B cell (primary cell): ENCODE measurements at regions not wholly inside any gene's neighbourhood (a gene's known extent, or its start where the extent isn't known, plus 50 kb on each side); places are given as distances from the start of the nearest gene placed in this dataset.

Experiments
- ATAC-seq: fragments of 200-7000 bp; cut with Tn5 transposase; one replicate; pipeline ENCODE4 v1.10.0; 2021; ENCODE audit warnings: low read depth, mild to moderate bottlenecking, moderate number of reproducible peaks, moderate library complexity
- CTCF ChIA-PET: fragments of 350-600 bp; sonication (Branson Sonifier 250); formaldehyde crosslinking; loops from one replicate; lab custom pipeline; 2021; ENCODE audit warnings: antibody characterized with exemption, inconsistent platforms; lab: Charles Lee
- POLR2A ChIA-PET: fragments of 350-600 bp; sonication (Branson Sonifier 250); formaldehyde crosslinking; loops from one replicate; lab custom pipeline; 2021; ENCODE audit warnings: antibody characterized with exemption; lab: Charles Lee
- DNase-seq: peaks from one replicate; pipeline ENCODE4 v3.0.0; 2013
- H2AFZ ChIP-seq: 2 replicates; pipeline ENCODE4 v1.6.1; 2012; ENCODE audit warnings: mild to moderate bottlenecking, low read depth, low read length; ENCODE audit not compliant: insufficient read depth, poor library complexity, severe bottlenecking
- H3K27ac ChIP-seq, 2 donors: 1 replicate in 1 of 2; 2 replicates in 1 of 2; pipeline ENCODE4 v1.5.1; 2012 to 2013; ENCODE audit warnings: low read length in 2 of 2, mild to moderate bottlenecking in 2 of 2, moderate library complexity in 1 of 2
- H3K27me3 ChIP-seq, 4 experiments: fragments of 200-600 bp in 1 of 4; sonication (generic) in 1 of 4; replicated peaks in 1 of 4; 1 replicate in 2 of 4; 2 replicates in 2 of 4; pipeline versions ENCODE4 v1.6.1 to v1.7.0; 2013 to 2016; ENCODE audit warnings: low read length in 3 of 4, mild to moderate bottlenecking in 2 of 4, mixed read lengths in 1 of 4, moderate library complexity in 1 of 4; ENCODE audit not compliant: insufficient read depth in 4 of 4, control insufficient read depth in 3 of 4; ENCODE audit errors: control extremely low read depth in 1 of 4
- H3K36me3 ChIP-seq, 2 experiments: replicated peaks in 1 of 2; 1 replicate in 1 of 2; 2 replicates in 1 of 2; pipeline versions ENCODE4 v1.6.1 to v1.7.1; 2013; ENCODE audit warnings: low read length in 1 of 2; ENCODE audit not compliant: insufficient read depth in 2 of 2, control insufficient read depth in 1 of 2; ENCODE audit errors: control extremely low read depth in 1 of 2, extremely low read depth in 1 of 2
- H3K4me1 ChIP-seq, 2 donors: fragments of 200-600 bp in 1 of 2; sonication (generic) in 1 of 2; 1 replicate in 1 of 2; 2 replicates in 1 of 2; pipeline versions ENCODE4 v1.5.1 to v1.6.1; 2013 to 2017; ENCODE audit warnings: low read length in 2 of 2; ENCODE audit not compliant: control insufficient read depth in 2 of 2, insufficient read depth in 2 of 2
- H3K4me2 ChIP-seq: replicated peaks from 2 replicates; pipeline ENCODE3; 2012; ENCODE audit warnings: mild to moderate bottlenecking, low read depth, low read length; ENCODE audit not compliant: poor library complexity, severe bottlenecking
- H3K4me3 ChIP-seq, 5 experiments: fragments of 200-600 bp in 1 of 5; sonication (generic) in 1 of 5; 1 replicate in 3 of 5; 2 replicates in 2 of 5; pipeline versions ENCODE4 v1.5.1 to v1.7.0; 2011 to 2016; ENCODE audit warnings: low read length in 4 of 5, mild to moderate bottlenecking in 4 of 5, low read depth in 2 of 5, control low read depth in 1 of 5, moderate library complexity in 1 of 5; ENCODE audit not compliant: insufficient read depth in 1 of 5; ENCODE audit errors: control extremely low read depth in 1 of 5, extremely low read depth in 1 of 5
- H3K79me2 ChIP-seq: fragments of 200-600 bp; sonication (generic); one replicate; pipeline ENCODE4 v1.6.0; 2016; ENCODE audit warnings: low read length; ENCODE audit not compliant: control insufficient read depth, insufficient read depth
- H3K9ac ChIP-seq: fragments of 200-600 bp; sonication (generic); 2 replicates; pipeline ENCODE4 v1.6.1; 2017; ENCODE audit warnings: mild to moderate bottlenecking, low read length, moderate library complexity
- H3K9me3 ChIP-seq, 3 donors: one replicate each; pipeline versions ENCODE4 v1.6.1 to v1.7.1; 2013; ENCODE audit warnings: low read length in 2 of 3; ENCODE audit not compliant: control insufficient read depth in 2 of 3, insufficient read depth in 1 of 3; ENCODE audit errors: control extremely low read depth in 1 of 3
- H4K20me1 ChIP-seq: 2 replicates; pipeline ENCODE4 v1.6.0; 2012; ENCODE audit warnings: mild to moderate bottlenecking, low read length; ENCODE audit not compliant: insufficient read depth, control insufficient read depth, poor library complexity, severe bottlenecking
- H3K27ac Mint-ChIP-seq: one replicate; pipeline ENCODE4 v1.8.0; 2021; ENCODE audit warnings: mixed read lengths
- H3K27me3 Mint-ChIP-seq: one replicate; pipeline ENCODE4 v1.8.0; 2021; ENCODE audit warnings: mixed read lengths
- H3K4me1 Mint-ChIP-seq: one replicate; pipeline ENCODE4 v1.8.0; 2021; ENCODE audit warnings: mixed read lengths
- H3K4me3 Mint-ChIP-seq: one replicate; pipeline ENCODE4 v1.8.0; 2021; ENCODE audit warnings: mixed read lengths
- H3K9me3 Mint-ChIP-seq: one replicate; pipeline ENCODE4 v1.8.0; 2022; ENCODE audit warnings: mixed read lengths; ENCODE audit not compliant: insufficient read depth
- CTCF ChIP-seq: fragments of 200-600 bp; IDR thresholded peaks from one replicate; pipeline ENCODE4 v1.8.0; 2022; ENCODE audit warnings: antibody characterized with exemption, mild to moderate bottlenecking
- EZH2 ChIP-seq: IDR thresholded peaks from 2 replicates; pipeline ENCODE4 v1.6.1; 2012; ENCODE audit warnings: borderline replicate concordance, low read depth, mild to moderate bottlenecking, moderate library complexity, low read length; ENCODE audit not compliant: insufficient read depth, poor library complexity, severe bottlenecking
- WGBS: methylation state at CpG from one replicate; pipeline ENCODE4 v1.1.5; 2013; ENCODE audit warnings: missing lambda C conversion rate; ENCODE audit not compliant: insufficient coverage; 5-methylcytosine and 5-hydroxymethylcytosine counted together
- intact Hi-C: fragments of 100-400 bp; cut with micrococcal nuclease; formaldehyde crosslinking; loops from one replicate; pipeline ENCODE4 v1.10.0; 2022

- Histone ChIP-seq H4K20me1 (no peaks in the 10 kb centered on the region), H3K4me1 (no peaks in the 10 kb centered on the region), H3K79me2 (no peaks in the 10 kb centered on the region), H2AFZ (no peak overlapping the region), H3K36me3 (no peaks in the 10 kb centered on the region), H3K4me2 (no peak overlapping the region), H3K4me3 (no peak overlapping the region), H3K9ac (no peak overlapping the region), H3K9me3 (peaks cover 0 to 2% (median 0%) of the 10 kb centered on the region in 3 donors), H3K27me3 (no peaks in the 10 kb centered on the region), H3K27ac (no peak overlapping the region)
- Mint-ChIP-seq H3K4me3 (no peak overlapping the region), H3K27me3 (no peaks in the 10 kb centered on the region), H3K4me1 (no peaks in the 10 kb centered on the region), H3K9me3 (peaks cover 2% of the 10 kb centered on the region), H3K27ac (no peak overlapping the region)
- DNase-seq = no peak
- no CpG with 5 or more reads among the region's 1 CpG for WGBS
- ATAC-seq = no peak
- intact Hi-C loops = no loop called here
- no peak for TF ChIP-seq EZH2
- TF ChIP-seq CTCF = no peak
- ChIA-PET CTCF (no interaction called here), POLR2A (no interaction called here)
Observed at GRCh38 chr14:86683561-86683960, 1153.6 kb downstream of the FLRT2 start.

GRCh38 chr14:86675059-86675458 is 1145.1 kb downstream of the FLRT2 start:
- H3K9me3 Mint-ChIP-seq = peaks cover 5% of the 10 kb centered on the region
- ATAC-seq (no peak), DNase-seq (no peak)
- CTCF ChIA-PET = no interaction called here
- no peaks in the 10 kb centered on the region for H3K27me3 ChIP-seq
- no peaks in the 10 kb centered on the region for H3K36me3 ChIP-seq
- H3K9ac ChIP-seq = no peak overlapping the region
- H3K9me3 ChIP-seq = no peaks in the 10 kb centered on the region
- no peaks in the 10 kb centered on the region for H4K20me1 ChIP-seq
- no peak overlapping the region for H3K27ac ChIP-seq
- H3K27ac Mint-ChIP-seq = no peak overlapping the region
- H3K4me3 Mint-ChIP-seq = no peak overlapping the region
- POLR2A ChIA-PET = no interaction called here
- no peak overlapping the region for H2AFZ ChIP-seq
- WGBS = 83% methylated on average over 2 of the region's 3 CpGs
- H3K4me2 ChIP-seq = no peak overlapping the region
- no peak overlapping the region for H3K4me3 ChIP-seq
- H3K27me3 Mint-ChIP-seq = no peaks in the 10 kb centered on the region
- no peak for TF ChIP-seq EZH2
- no peak for TF ChIP-seq CTCF
- H3K4me1 ChIP-seq = no peaks in the 10 kb centered on the region
- no peaks in the 10 kb centered on the region for H3K79me2 ChIP-seq
- intact Hi-C loops = no loop called here
- no peaks in the 10 kb centered on the region for H3K4me1 Mint-ChIP-seq
